CD4-positive, alpha-beta memory T cell (primary cell): ENCODE measurements at regions not wholly inside any gene's neighbourhood (a gene's known extent, or its start where the extent isn't known, plus 50 kb on each side); places are given as distances from the start of the nearest gene placed in this dataset.

ENCODE experiments used
- CTCF ChIA-PET: fragments of 350-600 bp; sonication (Branson Sonifier 250); formaldehyde crosslinking; loops from one replicate; lab custom pipeline; 2021; ENCODE audit warnings: inconsistent platforms; ENCODE audit not compliant: partially characterized antibody; lab: Charles Lee
- POLR2A ChIA-PET: fragments of 350-600 bp; sonication (Branson Sonifier 250); formaldehyde crosslinking; loops from one replicate; lab custom pipeline; 2021; ENCODE audit not compliant: partially characterized antibody; lab: Charles Lee
- DNase-seq, 5 donors: peaks; one replicate each; pipeline versions ENCODE4 v3.0.0 to v3.0.0-alpha.2; 2020 to 2022; ENCODE audit warnings: mixed read lengths in 1 of 5
- H3K27ac ChIP-seq: one replicate; pipeline ENCODE4 v1.7.0; 2013; ENCODE audit warnings: low read depth, low read length
- H3K27me3 ChIP-seq: 2 replicates; pipeline ENCODE4 v1.7.0; 2013; ENCODE audit warnings: mild to moderate bottlenecking, low read length, moderate library complexity; ENCODE audit not compliant: insufficient read depth
- H3K36me3 ChIP-seq: 2 replicates; pipeline ENCODE4 v1.7.0; 2013; ENCODE audit warnings: mild to moderate bottlenecking, low read length, moderate library complexity; ENCODE audit not compliant: insufficient read depth
- H3K4me1 ChIP-seq: 2 replicates; pipeline ENCODE4 v1.7.0; 2013; ENCODE audit warnings: mild to moderate bottlenecking, low read length, moderate library complexity; ENCODE audit not compliant: insufficient read depth
- H3K4me3 ChIP-seq, 2 donors: one replicate each; pipeline ENCODE4 v1.7.0; 2013; ENCODE audit warnings: low read length in 2 of 2, mild to moderate bottlenecking in 1 of 2
- H3K9me3 ChIP-seq, 2 donors: one replicate each; pipeline ENCODE4 v1.7.0; 2013; ENCODE audit warnings: low read length in 2 of 2, control low read depth in 1 of 2; ENCODE audit not compliant: control insufficient read depth in 1 of 2
- H3K27ac Mint-ChIP-seq, 7 donors: one replicate each; pipeline ENCODE4 v1.8.0; 2020 to 2021; ENCODE audit warnings: mixed read lengths in 7 of 7, mild to moderate bottlenecking in 6 of 7, inconsistent platforms in 3 of 7, moderate library complexity in 3 of 7
- H3K27me3 Mint-ChIP-seq, 2 donors: one replicate each; pipeline ENCODE4 v1.8.0; 2020 to 2021; ENCODE audit warnings: mixed read lengths in 2 of 2
- H3K36me3 Mint-ChIP-seq, 2 donors: one replicate each; pipeline ENCODE4 v1.8.0; 2020 to 2021; ENCODE audit warnings: mixed read lengths in 2 of 2, inconsistent platforms in 1 of 2, mild to moderate bottlenecking in 1 of 2
- H3K4me1 Mint-ChIP-seq, 4 donors: one replicate each; pipeline ENCODE4 v1.8.0; 2020 to 2021; ENCODE audit warnings: mixed read lengths in 4 of 4, mild to moderate bottlenecking in 1 of 4
- H3K4me3 Mint-ChIP-seq, 8 donors: one replicate each; pipeline ENCODE4 v1.8.0; 2020 to 2021; ENCODE audit warnings: mixed read lengths in 8 of 8, mild to moderate bottlenecking in 7 of 8, moderate library complexity in 6 of 8, inconsistent platforms in 3 of 8
- H3K9me3 Mint-ChIP-seq, 8 donors: one replicate each; pipeline ENCODE4 v1.8.0; 2020 to 2021; ENCODE audit warnings: mixed read lengths in 8 of 8, mild to moderate bottlenecking in 5 of 8, inconsistent platforms in 3 of 8, moderate library complexity in 1 of 8
- intact Hi-C: fragments of 100-400 bp; cut with micrococcal nuclease; formaldehyde crosslinking; loops from one replicate; pipeline ENCODE4 v1.15.1; 2023

DNA sequence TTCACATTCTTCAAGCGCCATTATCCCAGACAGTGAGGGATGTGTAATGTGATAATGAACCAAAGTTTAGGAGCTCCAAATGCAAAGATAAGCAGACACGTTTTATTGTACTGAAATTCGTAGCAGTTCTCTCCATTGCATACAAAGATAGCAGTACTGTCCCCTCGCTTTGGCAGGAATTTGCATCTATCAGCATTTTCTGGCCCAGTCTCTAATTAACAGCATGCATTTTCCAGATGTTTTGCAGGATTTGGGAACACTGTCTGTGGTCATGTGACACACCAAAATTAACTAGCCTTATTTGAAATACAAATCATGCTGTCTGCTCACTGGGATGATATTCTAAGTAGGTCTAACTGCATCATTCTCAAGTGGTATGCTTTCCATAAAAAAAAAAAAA is 235.9 kb upstream of the TRPM3 start:
- intact Hi-C loops = no loop called here
- Histone ChIP-seq H3K4me1 (no peaks in the 10 kb centered on the region), H3K27me3 (no peaks in the 10 kb centered on the region), H3K27ac (no peak overlapping the region), H3K36me3 (no peaks in the 10 kb centered on the region), H3K9me3 (no peaks in the 10 kb centered on the region), H3K4me3 (no peak overlapping the region)
- Mint-ChIP-seq H3K36me3 (no peaks in the 10 kb centered on the region), H3K4me1 (no peaks in the 10 kb centered on the region), H3K9me3 (peaks cover 0 to 1% (median 0%) of the 10 kb centered on the region in 8 donors), H3K27me3 (peaks cover 0 to 6% of the 10 kb centered on the region in 2 donors), H3K4me3 (no peak overlapping the region), H3K27ac (no peak overlapping the region)
- ChIA-PET POLR2A (no interaction called here), CTCF (no interaction called here)
- DNase-seq = no peak

- H3K4me1 ChIP-seq = no peaks in the 10 kb centered on the region
- H3K9me3 ChIP-seq = no peaks in the 10 kb centered on the region
- Mint-ChIP-seq H3K4me1 (no peaks in the 10 kb centered on the region), H3K9me3 (peaks cover 0 to 1% (median 0%) of the 10 kb centered on the region in 8 donors), H3K27ac (no peak overlapping the region), H3K4me3 (no peak overlapping the region), H3K27me3 (peaks cover 0 to 6% of the 10 kb centered on the region in 2 donors), H3K36me3 (no peaks in the 10 kb centered on the region)
- no peak overlapping the region for H3K4me3 ChIP-seq
- no peaks in the 10 kb centered on the region for H3K27me3 ChIP-seq
- intact Hi-C loops = no loop called here
- no peak for DNase-seq
- no peak overlapping the region for H3K27ac ChIP-seq
- POLR2A ChIA-PET = no interaction called here
- H3K36me3 ChIP-seq = no peaks in the 10 kb centered on the region
- CTCF ChIA-PET = no interaction called here
These were observed 234.5 kb upstream of the TRPM3 start for GRCh38 chr9:71355884-71356283.

DNA sequence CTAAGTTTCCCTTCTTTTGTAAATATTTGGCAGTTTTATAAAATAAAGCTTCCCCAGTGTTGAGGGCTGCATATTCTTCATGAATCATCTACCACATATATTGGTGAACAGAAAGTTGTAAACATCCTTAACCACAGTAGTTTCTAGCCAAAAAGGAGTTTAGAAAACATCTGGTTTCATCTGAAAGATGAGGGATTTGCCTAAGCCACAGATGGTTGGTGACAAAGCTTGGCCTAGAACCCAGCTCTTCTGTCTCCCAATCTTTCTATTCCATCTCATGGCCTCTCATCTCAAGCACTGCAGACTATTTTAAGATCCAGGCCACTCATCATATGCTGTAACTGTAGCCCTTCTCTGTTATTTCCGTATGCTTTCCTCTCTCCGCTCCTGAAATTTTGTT is 232.3 kb upstream of the TRPM3 start:
- H3K4me1 ChIP-seq = no peaks in the 10 kb centered on the region
- CTCF ChIA-PET = no interaction called here
- DNase-seq = no peak
- Mint-ChIP-seq H3K4me1 (no peaks in the 10 kb centered on the region), H3K4me3 (no peak overlapping the region), H3K27ac (no peak overlapping the region), H3K9me3 (peaks cover 0 to 1% (median 0%) of the 10 kb centered on the region in 8 donors), H3K27me3 (peaks cover 0 to 6% of the 10 kb centered on the region in 2 donors), H3K36me3 (no peaks in the 10 kb centered on the region)
- H3K27ac ChIP-seq = no peak overlapping the region
- no peaks in the 10 kb centered on the region for H3K36me3 ChIP-seq
- POLR2A ChIA-PET = no interaction called here
- H3K4me3 ChIP-seq = no peak overlapping the region
- intact Hi-C loops = no loop called here
- no peaks in the 10 kb centered on the region for H3K9me3 ChIP-seq
- H3K27me3 ChIP-seq = no peaks in the 10 kb centered on the region

GRCh38 chr9:71352837-71353236 is 231.4 kb upstream of the TRPM3 start:
- H3K4me1 Mint-ChIP-seq = no peaks in the 10 kb centered on the region
- no peak overlapping the region for H3K4me3 ChIP-seq
- H3K9me3 ChIP-seq = no peaks in the 10 kb centered on the region
- intact Hi-C loops = no loop called here
- ChIA-PET CTCF (no interaction called here), POLR2A (no interaction called here)
- DNase-seq = no peak
- H3K4me3 Mint-ChIP-seq = no peak overlapping the region
- no peaks in the 10 kb centered on the region for H3K36me3 ChIP-seq
- H3K27ac Mint-ChIP-seq = no peak overlapping the region
- no peaks in the 10 kb centered on the region for H3K4me1 ChIP-seq
- H3K27me3 Mint-ChIP-seq = peaks cover 0 to 6% of the 10 kb centered on the region in 2 donors
- H3K9me3 Mint-ChIP-seq = peaks cover 0 to 1% (median 0%) of the 10 kb centered on the region in 8 donors
- no peaks in the 10 kb centered on the region for H3K36me3 Mint-ChIP-seq
- H3K27me3 ChIP-seq = no peaks in the 10 kb centered on the region
- no peak overlapping the region for H3K27ac ChIP-seq

DNA sequence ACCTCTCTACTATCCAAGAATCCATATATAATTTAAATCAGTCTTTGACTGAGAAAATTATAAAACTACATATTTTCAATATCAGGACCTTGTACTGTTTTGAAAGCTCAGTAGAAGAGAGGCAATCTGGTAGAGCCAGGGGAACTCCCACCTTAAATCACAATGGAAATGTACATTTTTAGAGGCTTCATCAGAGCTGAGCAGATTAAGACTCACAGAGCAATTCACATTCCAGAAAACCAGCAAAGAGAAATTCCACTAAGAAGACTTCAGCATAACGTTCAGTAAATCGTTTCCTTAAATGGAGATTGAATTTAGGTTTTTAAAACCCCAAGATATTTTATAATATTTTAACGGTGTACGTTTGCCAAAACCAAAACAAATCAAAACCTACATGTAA is 227.8 kb upstream of the TRPM3 start:
- no peak for DNase-seq
- Mint-ChIP-seq H3K27ac (no peak overlapping the region), H3K27me3 (peaks cover 2% of the 10 kb centered on the region in 2 donors), H3K9me3 (peaks cover 0 to 9% (median 0%) of the 10 kb centered on the region in 8 donors), H3K4me1 (no peaks in the 10 kb centered on the region), H3K36me3 (no peaks in the 10 kb centered on the region), H3K4me3 (no peak overlapping the region)
- H3K4me1 ChIP-seq = no peaks in the 10 kb centered on the region
- no peaks in the 10 kb centered on the region for H3K9me3 ChIP-seq
- ChIA-PET CTCF (no interaction called here), POLR2A (no interaction called here)
- H3K27ac ChIP-seq = no peak overlapping the region
- intact Hi-C loops = no loop called here
- H3K27me3 ChIP-seq = no peaks in the 10 kb centered on the region
- no peak overlapping the region for H3K4me3 ChIP-seq
- H3K36me3 ChIP-seq = no peaks in the 10 kb centered on the region

GRCh38 chr9:71333321-71333720 is 211.9 kb upstream of the TRPM3 start:
- no peak overlapping the region for H3K27ac Mint-ChIP-seq
- H3K9me3 ChIP-seq = no peaks in the 10 kb centered on the region
- H3K27ac ChIP-seq = no peak overlapping the region
- no peaks in the 10 kb centered on the region for H3K27me3 ChIP-seq
- intact Hi-C loops = no loop called here
- H3K4me3 ChIP-seq = no peak overlapping the region
- no peak overlapping the region for H3K4me3 Mint-ChIP-seq
- H3K4me1 ChIP-seq = no peaks in the 10 kb centered on the region
- H3K36me3 Mint-ChIP-seq = no peaks in the 10 kb centered on the region
- ChIA-PET POLR2A (no interaction called here), CTCF (no interaction called here)
- DNase-seq = no peak
- H3K27me3 Mint-ChIP-seq = peaks cover 5 to 9% of the 10 kb centered on the region in 2 donors
- H3K36me3 ChIP-seq = no peaks in the 10 kb centered on the region
- H3K4me1 Mint-ChIP-seq = no peaks in the 10 kb centered on the region
- H3K9me3 Mint-ChIP-seq = peaks cover 0 to 21% (median 8%) of the 10 kb centered on the region in 8 donors

DNA sequence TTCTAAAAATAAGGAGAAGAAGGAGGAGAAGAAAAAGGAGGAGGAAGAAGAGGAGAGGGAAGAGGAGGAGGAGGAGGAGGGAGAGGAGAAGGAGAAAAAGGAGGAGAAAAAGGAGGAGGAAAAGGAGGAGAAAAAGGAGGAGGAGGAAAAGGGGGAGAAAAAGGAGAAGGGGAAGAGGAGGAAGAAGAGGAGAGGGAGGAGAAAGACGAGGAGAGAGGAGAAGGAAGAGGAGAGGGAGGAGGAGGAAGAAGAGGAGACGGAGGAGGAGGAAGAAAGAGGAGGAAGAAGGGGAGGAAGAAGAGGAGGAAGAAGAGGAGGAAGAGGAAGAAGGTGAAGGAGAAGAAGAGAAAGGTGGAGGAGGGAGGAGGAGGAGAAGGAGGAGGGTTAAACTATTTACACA is 210.2 kb upstream of the TRPM3 start:
- no peaks in the 10 kb centered on the region for H3K27me3 ChIP-seq
- Mint-ChIP-seq H3K27me3 (peaks cover 0 to 10% of the 10 kb centered on the region in 2 donors), H3K27ac (no peak overlapping the region), H3K4me3 (no peak overlapping the region), H3K4me1 (no peaks in the 10 kb centered on the region), H3K36me3 (no peaks in the 10 kb centered on the region), H3K9me3 (peaks cover 0 to 11% (median 3%) of the 10 kb centered on the region in 8 donors)
- no peaks in the 10 kb centered on the region for H3K4me1 ChIP-seq
- intact Hi-C loops = no loop called here
- CTCF ChIA-PET = no interaction called here
- H3K27ac ChIP-seq = no peak overlapping the region
- POLR2A ChIA-PET = no interaction called here
- H3K36me3 ChIP-seq = no peaks in the 10 kb centered on the region
- no peak overlapping the region for H3K4me3 ChIP-seq
- no peak for DNase-seq
- no peaks in the 10 kb centered on the region for H3K9me3 ChIP-seq

- intact Hi-C loops = no loop called here
- no peaks in the 10 kb centered on the region for H3K27me3 ChIP-seq
- no peak for DNase-seq
- Mint-ChIP-seq H3K4me1 (no peaks in the 10 kb centered on the region), H3K36me3 (no peaks in the 10 kb centered on the region), H3K4me3 (no peak overlapping the region), H3K9me3 (peaks cover 0 to 3% (median 0%) of the 10 kb centered on the region in 8 donors), H3K27me3 (peaks cover 0 to 10% of the 10 kb centered on the region in 2 donors), H3K27ac (no peak overlapping the region)
- CTCF ChIA-PET = no interaction called here
- H3K36me3 ChIP-seq = no peaks in the 10 kb centered on the region
- POLR2A ChIA-PET = no interaction called here
- H3K4me1 ChIP-seq = no peaks in the 10 kb centered on the region
- H3K27ac ChIP-seq = no peak overlapping the region
- H3K4me3 ChIP-seq = no peak overlapping the region
- no peaks in the 10 kb centered on the region for H3K9me3 ChIP-seq
These were observed 208.5 kb upstream of the TRPM3 start for GRCh38 chr9:71329873-71330272.
